ENCODE measurements at regions not wholly inside any gene's neighbourhood (a gene's known extent, or its start where the extent isn't known, plus 50 kb on each side); places are given as distances from the start of the nearest gene placed in this dataset.

- H2AK5ac ChIP-seq (ENCODE audit: insufficient read length, low read length), result no peak overlapping the region
- DNase-seq, result no peak
- no peak overlapping the region for H3K27ac ChIP-seq (ENCODE audit: insufficient read length, low read depth, low read length)
- H3K23me2 ChIP-seq (ENCODE audit: insufficient read length, low read depth, low read length, poor library complexity, severe bottlenecking), result no peaks in the 10 kb centered on the region
- H2BK12ac ChIP-seq (ENCODE audit: insufficient read length, low read depth, low read length), result no peak overlapping the region
- no peak overlapping the region for H3K56ac ChIP-seq (ENCODE audit: insufficient read length, low read depth, low read length)
- H3K79me1 ChIP-seq (ENCODE audit: insufficient read depth, low read depth, low read length, poor library complexity, severe bottlenecking), result no peaks in the 10 kb centered on the region
- H2BK120ac ChIP-seq (ENCODE audit: low read depth, low read length, poor library complexity, severe bottlenecking), result no peak overlapping the region
- H2BK5ac ChIP-seq (ENCODE audit: insufficient read length, low read length), result no peak overlapping the region
- H3K18ac ChIP-seq (ENCODE audit: insufficient read length, low read depth, low read length), result no peak overlapping the region
- H4K91ac ChIP-seq (ENCODE audit: insufficient read length, low read depth, low read length), result no peak overlapping the region
- H3K14ac ChIP-seq (ENCODE audit: insufficient read depth, low read length), result no peak overlapping the region
- peaks cover 9% of the 10 kb centered on the region in 2 experiments; a peak in 2 of 4 replicates for H3K4me1 Mint-ChIP-seq
- no CpG with 5 or more reads among the region's 5 CpGs for WGBS (ENCODE audit: extremely low coverage, insufficient read length, low lambda C conversion rate)
- no peaks in the 10 kb centered on the region for H3K79me2 ChIP-seq (ENCODE audit: insufficient read depth, low read length)
- H3T11ph ChIP-seq (ENCODE audit: low read length), result no peak overlapping the region
- peaks cover 8% of the 10 kb centered on the region in 2 experiments for H3K9me3 Mint-ChIP-seq
- no peak overlapping the region for H3K4me3 Mint-ChIP-seq
- H4K8ac ChIP-seq (replicated peaks; ENCODE audit: insufficient read length, low read depth, low read length), result no peak overlapping the region
- no peak for TF ChIP-seq CTCF (conservative IDR thresholded peaks at IDR 0.05)
- peaks cover 3% of the 10 kb centered on the region; the same call in 1 of the 2 replicates for H3K4me1 ChIP-seq (ENCODE audit: insufficient read depth, low read length)
- H3K36me3 Mint-ChIP-seq (ENCODE audit: insufficient read depth in 1 of 3, low read depth in 3 of 3), result peaks cover 5 to 9% (median 9%) of the 10 kb centered on the region in 3 experiments; a peak in 5 of 7 replicates
- peaks cover 6% of the 10 kb centered on the region for H3K27me3 Mint-ChIP-seq (ENCODE audit: low read depth)
- no peak overlapping the region for H3K4ac ChIP-seq (ENCODE audit: low read depth, low read length)
- no peak overlapping the region for H2AFZ ChIP-seq (ENCODE audit: low read length)
- H4K5ac ChIP-seq (ENCODE audit: insufficient read length, low read depth, low read length), result no peak overlapping the region
- H3K9me3 ChIP-seq (ENCODE audit: control insufficient read depth, low read depth, low read length), result no peaks in the 10 kb centered on the region
- no peak overlapping the region for H3K9ac ChIP-seq (ENCODE audit: extremely low read depth, insufficient read length, low read length)
- no peak overlapping the region for H3K27ac Mint-ChIP-seq
- no peak overlapping the region for H3K4me2 ChIP-seq (ENCODE audit: insufficient read depth, insufficient read length, low read length)
- no peak overlapping the region for H2BK15ac ChIP-seq (ENCODE audit: low read depth, low read length)
- H3K27me3 ChIP-seq (ENCODE audit: insufficient read depth, low read length), result no peaks in the 10 kb centered on the region
- no peaks in the 10 kb centered on the region for H4K20me1 ChIP-seq (ENCODE audit: control insufficient read depth, insufficient read depth, insufficient read length)
- no peak overlapping the region for H2BK20ac ChIP-seq (ENCODE audit: low read depth, low read length, poor library complexity, severe bottlenecking)
- no peak overlapping the region for H3K23ac ChIP-seq (ENCODE audit: insufficient read length, low read depth, low read length)
Measured at GRCh38 chr7:116621649-116622048, 50.3 kb upstream of the MET start.
